GM21390 (cell line): ENCODE measurements at regions not wholly inside any gene's neighbourhood (a gene's known extent, or its start where the extent isn't known, plus 50 kb on each side); places are given as distances from the start of the nearest gene placed in this dataset.

Source experiments
- ATAC-seq: cut with Tn5 transposase; IDR thresholded peaks from one replicate; pipeline ENCODE4 v1.9.1; 2021; ENCODE audit not compliant: unreplicated experiment

GRCh38 chr16:9366048-9366969, 274.9 kb downstream of the HAPSTR1 start:
- ATAC-seq, result no peak

- no peak for ATAC-seq
These were observed 278.6 kb downstream of the HAPSTR1 start for GRCh38 chr16:9370061-9370491.

DNA sequence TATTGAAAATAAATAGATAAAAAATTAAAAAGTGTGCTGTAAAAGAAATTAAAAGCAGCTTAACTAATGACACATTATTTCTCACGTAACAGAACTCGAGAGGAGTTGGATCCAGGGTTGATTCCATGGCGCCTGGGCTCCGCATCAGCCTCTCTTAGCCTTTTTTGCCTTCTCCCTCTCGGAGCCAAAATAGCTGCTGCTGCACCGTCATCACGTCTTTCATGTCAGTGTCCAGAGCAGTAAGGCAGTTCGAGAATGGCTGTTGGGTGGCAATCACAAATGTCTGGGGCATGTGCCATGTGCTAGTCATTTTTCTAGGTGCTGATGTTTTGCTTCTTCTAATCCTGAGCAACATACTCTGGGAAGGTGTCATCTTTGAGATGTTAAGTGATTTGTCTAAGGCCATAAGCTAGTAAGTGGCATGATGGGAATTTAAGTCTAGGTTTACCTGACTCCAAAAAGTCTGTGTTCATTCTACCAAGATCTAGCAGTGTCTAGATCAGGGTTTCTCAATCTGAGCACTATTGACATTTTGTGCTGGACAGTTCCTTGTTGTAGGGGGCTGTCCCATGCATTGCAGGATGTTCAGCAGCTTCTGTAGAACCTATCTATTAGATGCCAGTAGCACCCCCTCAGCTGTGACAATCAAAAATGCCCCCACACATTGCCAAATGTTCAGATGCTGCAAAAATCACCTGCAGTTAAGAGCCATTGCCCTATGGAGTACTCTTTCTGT, 280.4 kb downstream of the HAPSTR1 start:
- no peak for ATAC-seq

GRCh38 chr16:9372934-9373890, 281.8 kb downstream of the HAPSTR1 start:
- ATAC-seq, result no peak

- ATAC-seq, result no peak
These were observed 282.6 kb downstream of the HAPSTR1 start for GRCh38 chr16:9374061-9374460.

DNA sequence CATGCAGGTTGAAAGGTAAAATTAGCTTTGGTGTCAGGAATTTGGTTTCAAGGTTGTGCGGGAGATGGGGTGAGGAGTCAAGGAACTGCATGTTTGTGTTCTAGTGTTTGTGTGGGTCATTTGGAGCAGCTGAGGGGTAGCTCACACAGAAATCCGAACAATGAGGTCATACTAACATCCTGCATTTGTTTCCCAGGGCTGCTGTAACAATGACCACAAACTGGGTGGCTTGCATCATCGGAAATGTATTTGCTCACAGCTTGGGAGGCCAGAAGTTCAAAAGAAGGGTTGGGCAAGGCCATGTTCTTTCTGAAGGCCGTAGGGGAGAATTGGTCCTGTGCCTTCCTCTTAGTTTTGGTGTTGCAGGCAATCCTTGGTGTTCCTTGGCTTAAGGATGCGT, 287.4 kb downstream of the HAPSTR1 start:
- ATAC-seq, result no peak

DNA sequence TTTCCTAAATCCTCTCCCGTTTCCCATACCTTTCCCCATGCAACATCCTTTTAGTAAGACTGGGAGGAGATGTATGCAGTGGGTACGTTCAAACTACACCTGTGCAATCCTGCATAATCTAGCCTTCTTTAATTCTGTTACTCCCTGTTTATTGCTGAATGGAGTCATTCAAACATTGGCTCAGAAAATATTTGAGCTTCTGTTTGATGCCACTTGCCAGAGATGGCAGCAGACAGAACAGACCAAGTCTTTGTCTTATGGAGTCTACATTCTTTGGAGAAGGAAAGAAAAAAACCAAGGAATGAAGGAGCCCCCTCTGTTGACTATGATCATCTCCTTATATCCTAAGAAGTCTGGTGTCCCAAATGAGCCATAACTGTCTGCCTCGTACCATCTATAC, 288.8 kb downstream of the HAPSTR1 start:
- no peak for ATAC-seq

GRCh38 chr16:9381399-9381798, 290.0 kb downstream of the HAPSTR1 start:
- ATAC-seq, result no peak

- no peak for ATAC-seq
These were observed 290.5 kb downstream of the HAPSTR1 start for GRCh38 chr16:9381905-9382304.

DNA sequence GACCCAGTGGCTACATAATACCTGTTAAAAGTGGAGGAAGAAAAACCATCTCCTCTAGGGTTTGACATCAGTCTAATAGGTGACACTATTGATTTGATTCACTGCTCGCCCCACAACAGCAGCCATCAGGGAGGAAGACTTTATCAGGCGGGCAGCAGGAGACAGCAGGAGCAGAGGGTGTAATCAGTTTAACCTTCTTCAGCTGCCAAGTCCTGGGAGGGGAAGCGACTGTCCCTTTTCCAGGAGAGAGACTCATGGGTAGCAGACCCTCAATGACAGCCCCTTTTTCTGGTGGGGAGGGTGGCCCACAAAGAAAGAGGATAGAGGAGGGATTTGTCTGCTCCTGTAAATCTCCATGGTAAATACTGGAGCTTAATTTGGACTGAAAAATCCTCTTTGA, 291.8 kb downstream of the HAPSTR1 start:
- no peak for ATAC-seq

DNA sequence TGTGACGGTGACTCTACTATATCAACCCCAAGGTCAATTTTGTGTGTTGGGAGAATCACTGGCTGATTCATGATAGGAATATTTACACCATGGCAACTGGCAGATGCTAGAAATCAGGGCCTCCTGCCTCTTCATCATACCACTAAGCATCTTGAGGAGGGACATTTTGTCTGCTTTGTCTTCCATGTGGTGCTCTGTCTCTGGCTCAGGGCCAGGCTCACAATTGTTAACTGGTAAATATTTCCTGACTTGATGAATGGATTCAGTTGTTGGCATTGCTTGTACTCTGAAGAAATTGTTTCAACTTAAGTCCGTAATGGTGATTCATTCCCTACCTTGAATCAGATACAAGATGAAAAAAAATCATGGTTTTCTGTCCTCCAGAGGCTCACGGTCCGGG, 292.7 kb downstream of the HAPSTR1 start:
- no peak for ATAC-seq

DNA sequence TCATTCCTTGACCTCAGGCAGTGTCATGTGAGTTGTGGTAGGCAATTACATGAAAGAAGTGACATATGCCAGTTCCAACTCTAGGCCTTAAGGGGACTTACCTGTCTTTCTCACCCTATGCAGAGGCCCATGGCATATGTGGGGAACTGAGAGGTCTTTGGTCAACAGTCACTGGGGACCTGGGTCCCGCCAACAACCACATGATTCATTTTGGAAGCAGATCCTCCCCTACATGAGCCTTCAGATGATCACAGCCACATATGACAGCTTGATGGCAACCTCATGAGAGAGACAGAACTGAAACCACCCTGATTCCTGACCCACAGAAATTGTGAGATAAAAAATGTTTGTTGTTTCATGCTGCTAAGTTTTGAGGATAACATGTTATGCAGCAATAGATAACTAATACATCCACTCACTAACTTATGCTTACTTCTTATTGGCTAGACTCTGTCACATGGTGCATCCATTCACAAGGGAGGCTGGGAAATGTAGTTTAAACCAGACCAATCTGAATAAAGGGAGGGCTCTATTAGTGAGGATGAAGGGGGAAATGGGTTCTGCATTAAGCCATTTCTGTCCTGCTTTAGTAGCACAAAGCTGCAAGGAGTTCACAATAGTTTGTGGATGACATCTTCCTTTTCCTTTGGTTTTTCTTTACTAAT, 298.2 kb downstream of the HAPSTR1 start:
- no peak for ATAC-seq

DNA sequence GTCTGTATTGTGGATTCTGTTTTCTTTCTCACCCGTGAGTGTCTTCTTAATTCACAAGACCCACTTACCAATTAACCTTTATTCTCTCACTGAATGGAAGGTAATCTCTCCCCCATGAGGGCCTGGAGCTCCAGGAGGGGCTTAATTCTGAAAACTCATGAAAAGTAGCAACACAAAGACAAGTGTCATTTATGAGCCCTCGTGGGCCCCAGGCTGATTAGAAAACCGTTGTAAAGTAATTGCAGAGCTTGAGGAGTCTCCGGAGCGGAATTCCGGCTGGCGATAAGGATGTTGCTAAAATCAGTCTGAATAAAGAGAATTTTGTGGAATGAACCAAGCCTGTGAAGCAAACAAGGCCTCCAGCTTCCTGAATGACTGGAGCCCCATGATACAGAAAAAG, 301.5 kb downstream of the HAPSTR1 start:
- no peak for ATAC-seq

- ATAC-seq, result no peak
These were observed 302.1 kb downstream of the HAPSTR1 start for GRCh38 chr16:9393591-9393990.

DNA sequence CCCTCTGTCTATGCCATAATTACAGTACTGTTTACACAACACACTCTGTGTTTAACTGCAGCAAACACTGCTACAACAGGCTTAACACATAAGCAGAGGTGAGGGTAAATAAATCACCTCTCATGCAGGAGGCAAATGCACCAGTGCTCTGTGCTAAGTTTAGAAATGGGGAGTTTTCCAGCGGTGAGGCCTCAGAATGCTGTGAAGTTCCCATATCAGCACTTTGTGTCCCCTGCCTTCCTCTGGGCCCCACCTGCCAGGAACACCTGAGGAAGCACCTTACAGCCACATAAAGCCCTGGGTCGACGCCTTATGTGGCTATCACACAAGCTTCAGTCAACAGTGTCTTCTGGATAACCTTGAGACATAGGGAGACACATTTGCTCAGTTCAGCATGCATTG, 304.5 kb downstream of the HAPSTR1 start:
- ATAC-seq, result no peak

GRCh38 chr16:9399573-9399972, 308.1 kb downstream of the HAPSTR1 start:
- no peak for ATAC-seq

DNA sequence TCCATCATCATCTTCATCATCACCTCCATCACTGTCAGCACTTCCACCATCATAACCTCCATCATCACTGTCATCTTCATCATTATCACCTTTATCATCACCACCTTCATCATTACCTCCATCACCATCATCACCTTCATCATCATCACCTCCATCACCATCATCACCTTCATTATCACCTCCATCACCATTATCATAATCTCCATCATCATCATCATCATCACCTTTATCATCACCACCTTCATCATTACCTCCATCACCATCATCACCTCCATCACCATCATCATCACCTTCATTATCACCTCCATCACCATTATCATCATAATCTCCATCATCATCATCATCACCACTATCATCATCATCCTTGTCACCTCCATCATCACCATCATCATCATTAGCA, 309.7 kb downstream of the HAPSTR1 start:
- no peak for ATAC-seq

DNA sequence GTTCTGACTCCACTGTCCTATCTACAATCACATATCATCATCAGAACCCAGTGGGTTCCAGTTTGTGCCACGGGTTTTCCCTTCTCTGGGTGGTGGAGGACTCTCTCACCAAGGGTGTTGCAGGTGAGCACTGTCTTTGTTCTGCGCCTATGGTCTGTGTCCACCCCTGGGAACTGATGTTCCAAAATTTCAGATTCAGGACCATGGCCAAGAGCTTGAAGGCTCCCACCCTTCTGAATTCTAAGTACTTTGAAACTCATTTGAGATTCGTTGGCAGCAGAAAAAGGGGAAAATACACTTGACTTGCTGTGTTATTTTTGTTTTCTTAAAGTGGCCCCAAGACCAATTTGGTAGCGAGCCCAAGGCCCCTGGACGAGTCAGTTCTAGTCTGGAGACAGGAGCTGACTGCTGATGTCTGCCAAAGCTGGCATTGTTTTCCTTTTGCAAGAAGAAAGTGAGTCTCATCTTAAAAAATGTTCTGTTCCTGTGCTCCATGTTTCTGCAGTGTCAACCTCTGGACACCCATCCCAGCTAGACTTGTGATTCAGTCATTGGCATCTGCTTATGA, 310.9 kb downstream of the HAPSTR1 start:
- no peak for ATAC-seq

DNA sequence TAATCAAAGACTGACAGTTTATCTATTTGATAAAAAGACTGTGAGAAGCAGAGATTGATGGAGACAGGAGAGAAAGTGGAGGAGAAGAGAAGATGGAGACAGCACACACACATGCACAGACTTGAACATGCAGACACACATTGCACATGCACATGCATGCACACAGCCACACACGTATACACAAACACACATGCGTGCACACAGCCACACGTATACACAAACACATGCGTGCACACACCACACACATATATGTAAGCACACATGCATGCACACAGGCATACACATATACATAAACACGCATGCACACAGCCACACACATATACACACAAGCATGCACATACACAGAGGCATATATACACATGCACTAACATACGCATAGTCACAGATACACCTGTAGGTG, 313.4 kb downstream of the HAPSTR1 start:
- ATAC-seq, result no peak

- no peak for ATAC-seq
These were observed 314.7 kb downstream of the HAPSTR1 start for GRCh38 chr16:9406038-9406712.
